ENCODE measurements at regions not wholly inside any gene's neighbourhood (a gene's known extent, or its start where the extent isn't known, plus 50 kb on each side); places are given as distances from the start of the nearest gene placed in this dataset.

- TF ChIP-seq CTCF (IDR thresholded peaks at IDR 0.05; ENCODE audit: control extremely low read depth, extremely low read depth), result no peak
- Histone ChIP-seq H3K9ac (ENCODE audit: insufficient read depth in 1 of 2, low read length in 2 of 2) (no peak overlapping the region), H3K36me3 (ENCODE audit: control insufficient read depth in 4 of 4, insufficient read depth in 4 of 4, low read length in 4 of 4) (no peaks in the 10 kb centered on the region), H3K4me1 (ENCODE audit: control insufficient read depth in 5 of 5, insufficient read depth in 5 of 5, low read length in 5 of 5) (no peaks in the 10 kb centered on the region), H3K27me3 (ENCODE audit: control insufficient read depth in 3 of 3, insufficient read depth in 3 of 3, low read length in 2 of 3) (no peaks in the 10 kb centered on the region), H3K27ac (ENCODE audit: low read depth in 1 of 2, low read length in 1 of 2) (no peak overlapping the region), H3K9me3 (ENCODE audit: control insufficient read depth in 4 of 4, insufficient read depth in 3 of 4, low read length in 3 of 4) (peaks cover 0 to 4% (median 1%) of the 10 kb centered on the region in 4 donors), H3K4me3 (no peak overlapping the region)
- no peak for ATAC-seq (ENCODE audit: insufficient read depth, low FRiP score)
- 55 to 61% methylated on average over 3 of the region's 3 CpGs for WGBS, 2 donors
- no peak for DNase-seq
These were observed 98.7 kb upstream of the SLC28A3 start for GRCh38 chr9:84439250-84439649.

GRCh38 chr9:84442712-84443111 is 102.2 kb upstream of the SLC28A3 start:
- 69 to 81% methylated on average over 6 of the region's 6 CpGs for WGBS, 2 donors

GRCh38 chr9:84445737-84446136 is 105.2 kb upstream of the SLC28A3 start:
- 92 to 96% methylated on average over 5 of the region's 5 CpGs for WGBS, 2 donors
- no peak for DNase-seq
- no peak overlapping the region for H3K27ac ChIP-seq (ENCODE audit: low read depth in 1 of 2, low read length in 1 of 2)
- no peaks in the 10 kb centered on the region for H3K27me3 ChIP-seq (ENCODE audit: control insufficient read depth in 3 of 3, insufficient read depth in 3 of 3, low read length in 2 of 3)
- peaks cover 0 to 3% (median 0%) of the 10 kb centered on the region in 4 donors for H3K9me3 ChIP-seq (ENCODE audit: control insufficient read depth in 4 of 4, insufficient read depth in 3 of 4, low read length in 3 of 4)
- no peak for TF ChIP-seq CTCF (IDR thresholded peaks at IDR 0.05; ENCODE audit: control extremely low read depth, extremely low read depth)
- no peak for ATAC-seq (ENCODE audit: insufficient read depth, low FRiP score)
- no peak overlapping the region for H3K4me3 ChIP-seq
- no peak overlapping the region for H3K9ac ChIP-seq (ENCODE audit: insufficient read depth in 1 of 2, low read length in 2 of 2)
- no peaks in the 10 kb centered on the region for H3K4me1 ChIP-seq (ENCODE audit: control insufficient read depth in 5 of 5, insufficient read depth in 5 of 5, low read length in 5 of 5)
- H3K36me3 ChIP-seq (ENCODE audit: control insufficient read depth in 4 of 4, insufficient read depth in 4 of 4, low read length in 4 of 4), result no peaks in the 10 kb centered on the region

More at GRCh38 chr9:84442712-84443111, 102.2 kb upstream of the SLC28A3 start:
- Histone ChIP-seq H3K4me1 (ENCODE audit: control insufficient read depth in 5 of 5, insufficient read depth in 5 of 5, low read length in 5 of 5) (no peaks in the 10 kb centered on the region), H3K9me3 (ENCODE audit: control insufficient read depth in 4 of 4, insufficient read depth in 3 of 4, low read length in 3 of 4) (peaks cover 0 to 3% (median 0%) of the 10 kb centered on the region in 4 donors), H3K27ac (ENCODE audit: low read depth in 1 of 2, low read length in 1 of 2) (no peak overlapping the region), H3K9ac (ENCODE audit: insufficient read depth in 1 of 2, low read length in 2 of 2) (no peak overlapping the region), H3K27me3 (ENCODE audit: control insufficient read depth in 3 of 3, insufficient read depth in 3 of 3, low read length in 2 of 3) (no peaks in the 10 kb centered on the region), H3K36me3 (ENCODE audit: control insufficient read depth in 4 of 4, insufficient read depth in 4 of 4, low read length in 4 of 4) (no peaks in the 10 kb centered on the region), H3K4me3 (no peak overlapping the region)
- no peak for ATAC-seq (ENCODE audit: insufficient read depth, low FRiP score)
- TF ChIP-seq CTCF (IDR thresholded peaks at IDR 0.05; ENCODE audit: control extremely low read depth, extremely low read depth), result no peak
- no peak for DNase-seq

- no peak for ATAC-seq (ENCODE audit: insufficient read depth, low FRiP score)
- H3K36me3 ChIP-seq (ENCODE audit: control insufficient read depth in 4 of 4, insufficient read depth in 4 of 4, low read length in 4 of 4), result no peaks in the 10 kb centered on the region
- no peak overlapping the region for H3K4me3 ChIP-seq
- 62 to 77% methylated on average over 2 of the region's 2 CpGs for WGBS, 2 donors
- DNase-seq, result peak in 1 of 3 donors; percentile 33
- no peak for TF ChIP-seq CTCF (IDR thresholded peaks at IDR 0.05; ENCODE audit: control extremely low read depth, extremely low read depth)
- no peaks in the 10 kb centered on the region for H3K27me3 ChIP-seq (ENCODE audit: control insufficient read depth in 3 of 3, insufficient read depth in 3 of 3, low read length in 2 of 3)
- H3K27ac ChIP-seq (ENCODE audit: low read depth in 1 of 2, low read length in 1 of 2), result no peak overlapping the region
- no peaks in the 10 kb centered on the region for H3K4me1 ChIP-seq (ENCODE audit: control insufficient read depth in 5 of 5, insufficient read depth in 5 of 5, low read length in 5 of 5)
- H3K9me3 ChIP-seq (ENCODE audit: control insufficient read depth in 4 of 4, insufficient read depth in 3 of 4, low read length in 3 of 4), result peaks cover 0 to 3% (median 0%) of the 10 kb centered on the region in 4 donors
- no peak overlapping the region for H3K9ac ChIP-seq (ENCODE audit: insufficient read depth in 1 of 2, low read length in 2 of 2)
These were observed 106.7 kb upstream of the SLC28A3 start for GRCh38 chr9:84447305-84447704.

Measured in lung (tissue), 11 donors.